GM18907 (cell line): ENCODE measurements at regions not wholly inside any gene's neighbourhood (a gene's known extent, or its start where the extent isn't known, plus 50 kb on each side); places are given as distances from the start of the nearest gene placed in this dataset.

Experiments
- ATAC-seq: cut with Tn5 transposase; IDR thresholded peaks from one replicate; pipeline ENCODE4 v1.9.1; 2021; ENCODE audit warnings: mild to moderate bottlenecking, moderate library complexity; ENCODE audit not compliant: unreplicated experiment

DNA sequence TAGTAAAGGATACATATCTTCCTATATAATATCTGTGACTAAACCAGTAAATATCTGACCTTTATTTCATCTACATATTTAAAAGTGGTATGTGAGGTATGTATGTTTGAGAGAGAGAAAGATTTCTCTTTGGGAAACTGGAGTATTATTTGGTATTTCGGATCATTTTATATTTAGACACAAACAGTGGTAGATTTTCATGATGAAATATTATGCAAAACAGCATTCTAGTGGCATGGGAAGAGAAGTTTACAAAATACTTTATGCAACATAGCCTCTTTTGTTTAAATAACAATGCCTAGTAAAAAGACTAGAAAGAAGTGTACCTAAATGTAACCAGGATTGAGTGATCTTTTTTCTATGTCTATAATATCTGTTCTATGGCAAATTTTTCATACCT lies 98.6 kb upstream of the TMEM168 start:
- no peak for ATAC-seq

- ATAC-seq = no peak
Observed at GRCh38 chr7:112887976-112888375, 97.8 kb upstream of the TMEM168 start.

DNA sequence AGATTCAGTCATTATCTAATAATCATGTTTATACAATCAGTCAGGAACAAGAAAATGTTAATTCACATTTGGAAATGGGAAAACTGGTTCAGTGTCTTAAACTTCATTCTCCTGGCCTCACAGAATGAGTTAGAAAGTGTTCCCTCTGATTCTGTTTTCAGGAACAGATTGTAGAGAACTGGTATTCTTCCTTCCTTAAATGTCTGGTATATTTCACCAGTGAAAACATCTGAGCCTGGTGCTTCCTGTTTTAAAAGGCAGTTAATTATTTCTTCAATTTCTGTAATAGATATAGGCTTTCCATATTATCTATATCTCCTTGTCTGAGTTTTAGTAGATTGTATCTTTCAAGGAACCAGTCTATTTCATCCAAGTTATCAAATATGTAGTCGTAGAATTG lies 97.1 kb upstream of the TMEM168 start:
- no peak for ATAC-seq

- ATAC-seq = no peak
Observed at GRCh38 chr7:112886208-112886607, 96.0 kb upstream of the TMEM168 start.

DNA sequence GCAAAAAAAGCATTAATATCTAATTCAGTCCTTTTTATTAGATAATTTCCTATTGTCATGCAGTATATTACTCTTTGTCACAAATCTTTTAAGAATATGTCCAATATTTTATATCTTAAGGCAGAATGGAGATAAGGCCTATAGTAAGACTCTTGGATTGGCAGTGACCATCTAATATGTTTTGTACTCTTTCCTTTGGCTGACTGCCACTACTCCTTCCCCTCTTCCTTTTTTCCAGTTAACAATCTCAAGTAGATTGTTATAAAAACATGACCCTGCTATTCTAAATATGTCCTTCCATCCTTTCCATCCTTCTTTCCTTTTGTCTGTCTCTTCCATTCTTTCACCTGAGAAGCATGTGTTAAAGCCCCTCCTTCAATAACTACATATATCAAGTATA lies 92.8 kb upstream of the TMEM168 start:
- ATAC-seq = no peak

GRCh38 chr7:112882511-112882910 lies 92.3 kb upstream of the TMEM168 start:
- no peak for ATAC-seq

DNA sequence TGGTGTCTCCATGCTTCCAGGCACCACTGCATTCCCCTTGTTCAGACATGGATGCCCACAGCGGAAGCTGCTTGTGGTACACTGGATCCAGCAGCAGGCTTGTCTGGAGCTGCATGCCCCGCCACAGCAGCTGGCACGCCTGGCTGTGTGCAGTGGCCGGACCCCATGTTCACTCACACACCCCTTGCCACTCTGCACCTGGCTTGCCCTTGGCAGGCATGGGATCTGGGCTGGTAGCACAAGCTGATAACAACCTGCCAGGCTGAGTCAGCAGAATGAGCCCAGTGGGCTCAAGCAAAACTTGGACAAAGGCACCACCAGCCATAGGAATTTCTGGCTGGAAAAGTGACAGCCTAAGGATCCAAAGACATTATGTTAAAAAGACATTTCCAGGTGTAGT lies 91.8 kb upstream of the TMEM168 start:
- ATAC-seq = no peak

GRCh38 chr7:112880818-112881418 lies 90.7 kb upstream of the TMEM168 start:
- no peak for ATAC-seq

GRCh38 chr7:112877691-112878460 lies 87.7 kb upstream of the TMEM168 start:
- no peak for ATAC-seq

DNA sequence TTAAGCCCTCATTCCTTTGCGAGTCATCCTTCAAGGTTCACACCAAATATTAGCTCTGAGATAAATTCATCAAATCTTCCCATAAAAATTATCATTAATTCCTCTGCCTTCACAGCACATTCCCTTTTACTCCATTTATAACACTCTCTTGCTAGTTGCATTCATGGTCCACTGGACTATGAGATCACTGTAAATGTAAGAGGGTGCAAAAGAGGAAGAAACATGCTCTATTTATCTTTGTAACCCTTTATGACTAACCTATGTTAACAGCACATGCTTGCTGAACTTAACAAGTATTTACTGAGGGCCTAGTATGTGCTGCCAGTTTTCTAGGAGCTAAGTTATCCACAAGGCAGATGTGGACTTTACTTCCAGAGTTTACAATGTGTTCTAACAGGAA lies 86.7 kb upstream of the TMEM168 start:
- no peak for ATAC-seq

DNA sequence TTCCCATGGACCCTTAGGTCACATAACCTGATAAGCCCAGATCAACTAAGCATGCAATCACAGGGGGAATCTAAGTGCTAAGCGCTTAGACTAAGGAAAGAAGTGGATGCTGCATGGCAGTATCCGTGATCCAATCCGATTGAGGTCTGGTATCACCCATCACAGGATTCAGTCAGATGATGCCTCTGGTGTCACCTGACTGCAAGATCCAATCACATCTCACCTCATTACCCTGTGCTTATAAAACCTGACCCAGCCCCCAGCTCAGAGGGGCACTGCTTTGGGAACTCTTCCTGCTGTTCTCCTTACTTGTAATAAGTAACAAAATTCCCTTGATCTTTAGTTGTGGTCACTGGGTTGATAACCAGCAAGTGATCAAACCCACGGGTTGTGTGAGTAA lies 84.7 kb upstream of the TMEM168 start:
- ATAC-seq = no peak

DNA sequence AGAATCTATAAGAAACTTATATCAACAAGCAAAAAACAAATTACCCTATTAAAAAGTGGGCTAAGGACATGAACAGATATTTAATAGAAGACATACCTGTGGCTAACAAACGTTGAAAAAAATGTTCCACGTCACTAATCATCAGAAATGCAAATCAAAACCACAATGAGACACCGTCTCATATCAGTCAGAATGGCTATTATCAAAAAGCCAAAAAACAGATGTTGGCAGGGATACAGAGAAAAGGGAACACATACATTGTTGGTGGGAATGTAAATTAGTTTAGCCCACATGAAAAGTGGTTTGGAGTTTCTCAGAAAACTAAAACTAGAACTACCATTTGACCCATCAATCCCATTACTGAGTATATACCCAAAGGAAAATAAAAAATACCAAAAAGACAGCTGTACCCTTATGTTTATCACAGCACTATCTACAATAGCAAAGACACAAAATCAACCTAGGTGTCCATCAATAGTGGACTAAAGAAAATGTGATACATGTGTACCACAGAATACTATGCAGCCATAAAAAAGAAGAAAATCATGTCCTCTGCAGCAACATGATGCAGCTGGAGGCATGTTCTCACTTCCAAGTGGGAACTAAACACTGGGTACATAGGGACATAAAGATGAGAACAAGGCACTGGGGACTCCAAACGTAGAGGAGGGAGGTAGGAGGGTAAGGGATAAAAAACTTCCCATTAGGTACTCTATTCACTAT lies 83.8 kb upstream of the TMEM168 start:
- ATAC-seq = peak; percentile 70

- no peak for ATAC-seq
Observed at GRCh38 chr7:112869111-112869774, 79.0 kb upstream of the TMEM168 start.

DNA sequence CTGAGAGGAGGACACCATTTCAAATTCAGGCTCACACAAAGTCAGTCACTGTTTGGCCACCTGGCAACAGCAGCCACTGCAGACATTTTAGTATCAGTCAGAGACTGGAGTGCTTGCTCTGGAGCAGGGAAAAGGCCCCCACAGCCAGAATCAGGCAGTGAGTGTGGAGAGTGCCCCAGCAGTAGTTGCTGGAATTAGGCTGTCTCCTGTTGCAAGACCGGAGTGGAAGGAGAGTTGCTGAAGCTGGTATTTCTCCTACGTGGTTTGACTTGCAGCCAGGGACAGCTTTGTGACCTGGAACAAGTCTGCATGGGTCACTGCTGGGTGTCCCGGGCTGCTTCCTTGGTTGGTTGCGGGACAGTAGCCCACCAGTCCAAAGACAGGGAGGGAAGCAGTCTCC lies 78.4 kb upstream of the TMEM168 start:
- ATAC-seq = no peak

DNA sequence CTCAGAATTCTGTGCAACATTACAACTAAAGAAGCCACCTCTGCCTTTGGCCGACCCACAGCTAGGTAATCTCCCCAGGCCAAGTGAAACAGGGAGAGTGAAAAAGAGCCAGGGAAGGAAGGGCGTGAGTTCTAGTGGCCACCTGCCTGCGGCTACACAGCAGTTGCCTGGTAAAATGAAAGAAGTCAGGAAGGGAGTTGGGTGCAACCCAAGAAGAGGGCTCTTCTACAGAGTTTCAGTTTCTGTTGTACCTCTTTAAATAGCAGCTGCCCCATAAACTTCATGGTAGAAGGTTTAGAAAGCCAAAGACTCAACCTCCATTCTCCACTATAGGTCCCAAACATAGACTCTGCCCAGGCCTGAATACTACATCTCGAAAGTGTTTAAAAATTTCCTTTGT lies 76.2 kb upstream of the TMEM168 start:
- peak; percentile 100 for ATAC-seq

DNA sequence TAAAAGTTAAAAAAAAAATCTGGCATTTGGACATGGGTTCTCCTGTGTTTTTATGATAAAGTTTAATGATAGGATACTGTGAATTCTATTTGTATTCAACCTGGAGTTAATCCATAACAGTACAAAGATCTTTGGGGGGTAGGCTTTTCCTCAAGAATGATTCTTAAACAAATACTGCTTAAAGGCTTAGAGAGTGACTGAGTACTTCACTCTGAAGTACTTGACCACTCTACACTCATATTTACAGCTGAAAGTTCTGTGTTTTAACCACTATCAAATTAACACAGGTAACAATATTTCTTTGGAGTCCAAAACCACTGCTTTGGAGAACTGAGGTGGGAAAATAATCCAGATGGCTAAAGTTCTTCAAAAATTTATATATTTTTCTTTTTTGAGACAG lies 74.2 kb upstream of the TMEM168 start:
- ATAC-seq = no peak

GRCh38 chr7:112858838-112859237 lies 68.6 kb upstream of the TMEM168 start:
- ATAC-seq = no peak

DNA sequence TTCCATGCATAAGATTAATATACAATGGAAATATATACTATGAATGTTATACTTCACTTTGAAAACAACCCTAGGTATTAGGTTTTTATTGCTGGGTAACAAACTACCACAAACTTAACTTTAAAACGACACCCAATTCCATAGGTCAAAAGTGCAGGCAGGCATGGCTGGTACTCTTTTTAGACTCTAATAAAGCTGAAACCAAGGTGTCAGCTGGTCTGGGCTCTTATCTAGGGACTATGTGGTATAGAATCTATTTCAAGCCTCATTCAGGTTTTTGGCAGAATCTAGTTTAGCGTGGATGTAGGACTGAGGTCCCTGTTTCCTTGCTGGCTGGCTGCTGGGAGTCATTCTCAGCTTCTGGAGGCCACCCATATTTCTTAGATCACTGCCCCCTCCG lies 65.0 kb upstream of the TMEM168 start:
- no peak for ATAC-seq

DNA sequence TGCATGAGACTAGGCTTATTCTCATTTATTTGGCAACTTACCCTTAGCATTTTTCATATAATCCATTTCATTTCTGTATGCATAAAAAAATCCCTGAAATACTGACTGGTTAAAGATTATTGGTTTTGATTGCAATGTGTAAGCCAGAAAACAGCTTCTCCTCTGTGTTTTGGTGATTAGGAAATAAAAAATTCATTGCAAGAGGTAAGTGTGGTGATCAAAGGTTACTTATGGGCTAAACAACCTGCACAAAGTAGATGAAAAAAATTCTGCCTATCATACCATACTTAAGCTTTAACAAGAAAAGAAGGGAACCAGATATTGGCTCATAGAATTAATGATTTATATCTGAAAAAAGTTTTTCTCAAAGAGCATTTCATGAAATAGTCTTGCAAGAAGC lies 64.0 kb upstream of the TMEM168 start:
- no peak for ATAC-seq

DNA sequence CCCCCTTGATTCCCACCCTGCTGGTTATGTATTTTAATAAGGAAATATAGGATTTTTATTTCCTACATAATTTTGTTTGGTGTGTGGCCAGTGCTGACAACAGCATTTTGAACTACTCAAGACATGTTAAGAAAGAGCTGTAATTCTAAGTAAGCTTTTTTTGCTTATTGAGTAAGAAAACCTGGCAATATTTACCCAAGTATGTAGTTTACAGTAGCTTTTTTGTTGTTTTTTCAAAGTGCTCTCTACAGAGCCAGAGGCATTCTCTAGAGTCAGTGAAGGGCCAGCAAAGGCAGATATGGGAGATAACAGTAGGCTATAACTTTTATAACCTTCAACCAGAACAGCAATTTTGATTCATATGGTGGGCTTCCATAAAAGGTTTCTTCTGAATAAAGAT lies 63.2 kb upstream of the TMEM168 start:
- ATAC-seq = no peak

GRCh38 chr7:112843151-112843550 lies 53.0 kb upstream of the TMEM168 start:
- ATAC-seq = no peak
